ENCODE measurements at regions not wholly inside any gene's neighbourhood (a gene's known extent, or its start where the extent isn't known, plus 50 kb on each side); places are given as distances from the start of the nearest gene placed in this dataset.
A peak's percentile ranks its signal among the peaks of the same experiment; 100 is the strongest.
"Not testable (repeated sequence)": the region's sequence is repeated elsewhere in the genome, so short reads cannot be mapped to it uniquely, and the experiment has no call there.

DNA sequence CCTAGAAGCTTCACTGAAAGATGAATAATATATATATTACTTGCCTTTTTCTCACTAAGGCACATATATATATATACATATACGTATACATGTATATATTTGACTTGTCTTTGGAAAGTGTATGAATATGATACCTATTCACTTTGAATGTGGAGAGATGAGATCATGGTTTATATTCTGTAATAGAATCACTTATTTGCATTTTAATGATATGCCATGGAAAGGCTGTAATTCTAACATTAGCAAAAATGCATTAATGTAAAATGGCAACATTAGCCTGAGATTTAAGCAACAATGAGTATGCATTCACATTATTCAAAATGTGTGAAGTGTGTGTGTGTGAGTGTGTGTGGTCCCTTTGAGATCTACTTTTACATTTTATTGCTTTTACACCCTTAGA lies 54.5 kb upstream of the PRKD1 start:
- no peak for DNase-seq (ENCODE audit: low spot score)

DNA sequence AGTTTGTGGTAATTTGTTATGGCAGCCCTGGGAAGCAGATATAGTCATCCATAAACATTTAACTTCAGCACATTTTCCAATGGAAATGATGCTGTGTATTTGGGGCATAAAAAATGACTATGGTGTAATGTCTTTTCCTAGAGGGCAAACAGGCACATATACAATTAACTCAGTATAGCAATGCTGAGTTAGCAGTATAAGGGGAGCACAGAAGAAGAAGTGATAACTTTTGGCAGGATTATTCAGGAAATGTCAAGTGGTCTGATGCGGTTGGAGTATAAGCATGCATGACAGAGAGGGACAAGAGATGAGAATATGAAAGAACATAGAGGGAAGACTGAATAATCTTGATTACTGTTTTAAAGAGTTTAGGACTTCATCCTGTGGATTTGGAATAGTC lies 55.3 kb upstream of the PRKD1 start:
- no peak for DNase-seq (ENCODE audit: low spot score)

DNA sequence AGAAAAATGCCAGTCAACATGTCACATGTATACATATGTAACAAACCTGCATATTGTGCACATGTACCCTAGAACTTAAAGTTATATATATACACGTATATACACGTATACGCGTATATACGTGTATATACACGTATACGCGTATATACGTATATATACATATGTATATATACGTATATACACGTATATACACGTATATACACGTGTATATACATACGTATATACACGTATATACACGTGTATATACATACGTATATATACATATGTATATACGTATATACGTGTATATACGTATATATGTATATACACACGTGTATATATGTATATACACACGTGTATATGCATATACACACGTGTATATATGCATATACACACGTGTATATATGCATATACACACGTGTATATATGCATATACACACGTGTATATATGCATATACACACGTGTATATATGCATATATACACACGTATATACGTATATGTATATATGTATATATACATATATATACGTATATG lies 62.8 kb upstream of the PRKD1 start:
- not testable (repeated sequence) for DNase-seq (ENCODE audit: low spot score)

DNA sequence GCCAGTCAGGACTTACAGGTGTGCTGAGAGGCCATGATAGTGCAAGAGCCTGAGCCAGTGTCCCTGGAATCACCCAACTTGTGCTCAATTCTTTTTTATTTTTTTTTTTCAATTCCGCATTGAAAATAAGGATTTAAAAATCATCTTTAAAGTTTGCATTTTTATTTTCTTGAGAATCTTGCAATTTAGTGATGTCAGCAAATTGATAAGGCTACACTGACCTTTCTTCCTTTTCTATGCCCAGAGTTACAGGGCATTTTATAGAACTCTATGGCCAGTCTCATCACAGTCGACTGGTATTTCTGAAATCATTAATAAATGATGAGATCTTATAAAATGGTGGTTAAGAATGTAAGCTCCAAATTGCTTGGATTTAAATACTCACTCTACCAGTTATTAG lies 63.3 kb upstream of the PRKD1 start:
- no peak for DNase-seq (ENCODE audit: low spot score)

DNA sequence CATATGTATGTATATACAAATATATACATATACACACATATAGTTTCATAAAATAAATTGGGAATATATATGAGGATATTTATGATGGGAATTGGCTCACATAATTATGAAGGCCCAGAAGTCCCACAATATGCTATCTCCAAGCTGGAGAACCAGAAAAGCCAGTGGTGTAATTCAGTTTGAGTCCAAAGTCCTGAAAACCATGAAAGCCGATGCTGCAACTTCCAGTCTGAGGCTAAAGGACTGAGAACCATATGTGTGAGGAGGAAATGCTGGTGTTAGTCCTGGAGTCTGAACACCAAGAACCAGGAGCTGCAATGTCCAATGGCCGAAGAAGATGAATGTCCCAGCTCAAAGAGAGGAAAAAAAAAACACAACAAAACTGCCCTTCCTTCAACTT lies 65.5 kb upstream of the PRKD1 start:
- no peak for DNase-seq (ENCODE audit: low spot score)

DNA sequence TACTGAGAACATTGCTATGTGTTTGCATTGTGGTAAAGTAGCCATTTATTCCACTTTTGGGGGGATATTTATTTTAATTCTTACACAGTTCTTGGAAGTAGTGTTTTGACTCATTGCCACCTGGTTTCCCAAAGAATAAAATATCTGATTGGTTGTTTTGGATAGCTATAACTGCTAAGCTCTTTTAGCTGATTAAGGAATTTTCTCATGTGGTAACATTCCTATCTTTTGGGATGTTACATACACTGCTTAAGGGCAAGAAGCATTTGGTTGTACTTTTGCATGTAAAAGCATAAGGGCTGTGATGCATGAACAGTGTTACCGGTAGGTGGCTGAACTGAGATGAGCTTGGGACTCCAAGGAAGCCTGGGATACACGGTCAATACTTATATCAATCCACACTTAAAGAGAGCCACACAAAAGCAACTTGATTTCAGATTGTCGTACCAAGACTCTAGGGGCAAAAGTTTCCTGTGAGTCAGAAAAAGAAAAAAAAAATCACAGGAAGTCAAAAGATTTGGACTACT lies 71.4 kb upstream of the PRKD1 start:
- DNase-seq (ENCODE audit: low spot score), result peak; percentile 6

DNA sequence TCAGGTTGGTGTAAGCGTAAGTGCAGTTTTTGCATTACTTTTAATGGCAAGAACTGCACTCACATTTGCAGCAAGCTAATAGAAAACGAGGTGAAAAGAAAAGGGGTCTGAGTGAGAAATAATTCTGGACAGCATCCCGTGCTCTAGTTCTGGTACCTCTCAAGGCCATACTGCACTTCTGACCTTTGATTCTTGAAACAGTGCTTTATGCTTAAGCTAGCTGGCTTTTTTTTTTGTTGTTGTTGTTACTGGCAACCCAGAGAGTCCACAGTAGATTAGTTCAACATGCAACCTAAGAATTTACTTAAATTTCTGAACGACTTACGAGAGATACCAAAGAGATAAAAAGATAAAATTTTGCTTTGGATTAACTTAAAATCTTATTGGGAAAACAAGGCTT lies 75.2 kb upstream of the PRKD1 start:
- DNase-seq (ENCODE audit: low spot score), result no peak

DNA sequence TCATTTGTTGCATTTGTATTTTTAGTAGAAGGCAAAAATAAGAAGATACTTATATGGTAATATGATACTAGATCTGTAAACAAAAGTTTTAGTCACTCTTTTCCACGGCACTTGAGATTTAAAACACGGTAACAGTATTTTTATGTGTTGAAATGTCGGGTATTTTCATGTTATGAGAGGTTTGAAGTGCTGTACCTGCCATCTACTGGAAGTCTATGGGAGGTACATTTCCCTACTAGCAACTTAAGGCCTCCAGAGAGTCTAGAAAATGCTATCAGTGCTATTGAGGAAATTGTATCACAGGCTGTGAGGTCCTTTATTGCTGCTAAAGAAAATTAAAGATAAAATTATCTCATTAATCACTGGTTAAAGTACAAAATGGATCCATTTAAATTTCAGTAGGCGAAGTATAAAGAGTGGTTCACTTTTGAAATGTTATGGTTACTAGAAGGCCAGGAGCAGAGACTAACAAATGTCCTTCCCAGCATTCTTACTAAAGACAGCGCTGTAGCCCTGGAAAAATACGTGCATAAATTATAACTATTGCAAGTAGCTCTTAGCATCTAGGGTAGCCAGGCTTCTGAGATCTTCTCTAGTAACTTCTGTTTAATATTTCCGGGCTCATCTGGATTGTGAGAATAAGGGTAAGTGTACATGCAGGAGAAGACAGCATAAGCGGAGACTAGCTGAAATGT lies 77.6 kb upstream of the PRKD1 start:
- DNase-seq (ENCODE audit: low spot score), result peak; percentile 53

DNA sequence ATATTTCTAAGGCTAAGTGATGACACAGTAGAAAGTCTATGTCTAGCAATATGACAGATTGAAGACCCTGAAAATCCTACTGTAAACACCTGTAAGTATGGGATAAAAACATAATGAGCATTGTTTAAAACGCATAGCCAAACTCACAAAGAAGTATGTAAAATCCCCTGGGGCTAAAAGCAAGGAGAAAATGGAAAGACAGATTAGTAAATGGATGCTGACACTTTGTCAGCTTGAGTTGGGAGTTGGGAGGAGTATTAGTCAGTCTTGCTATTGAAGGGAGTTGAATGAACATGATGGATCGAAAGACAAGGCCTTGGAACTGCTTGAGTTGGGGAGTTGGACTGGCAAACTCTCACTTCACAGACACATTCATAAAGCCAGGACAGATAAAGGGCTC lies 79.0 kb upstream of the PRKD1 start:
- DNase-seq (ENCODE audit: low spot score), result no peak

DNA sequence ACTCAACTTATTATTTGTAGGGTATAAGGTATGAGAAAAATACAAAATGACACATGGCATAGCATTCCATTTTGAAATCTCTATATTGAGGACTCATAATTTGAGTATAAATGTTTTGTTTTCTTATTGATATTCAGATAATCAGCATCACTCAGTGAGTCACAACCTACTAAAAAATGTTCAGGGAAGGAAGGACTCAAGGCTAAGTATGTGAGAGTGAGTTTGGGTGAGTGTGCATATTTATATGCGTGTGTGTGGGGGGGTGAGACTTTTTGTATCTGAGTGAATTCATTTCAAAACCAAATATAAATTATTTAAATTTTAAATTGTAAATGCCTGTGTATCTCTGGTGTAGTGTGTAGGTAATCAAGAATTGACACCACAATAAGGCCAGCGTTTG lies 87.8 kb upstream of the PRKD1 start:
- DNase-seq (ENCODE audit: low spot score), result no peak

DNA sequence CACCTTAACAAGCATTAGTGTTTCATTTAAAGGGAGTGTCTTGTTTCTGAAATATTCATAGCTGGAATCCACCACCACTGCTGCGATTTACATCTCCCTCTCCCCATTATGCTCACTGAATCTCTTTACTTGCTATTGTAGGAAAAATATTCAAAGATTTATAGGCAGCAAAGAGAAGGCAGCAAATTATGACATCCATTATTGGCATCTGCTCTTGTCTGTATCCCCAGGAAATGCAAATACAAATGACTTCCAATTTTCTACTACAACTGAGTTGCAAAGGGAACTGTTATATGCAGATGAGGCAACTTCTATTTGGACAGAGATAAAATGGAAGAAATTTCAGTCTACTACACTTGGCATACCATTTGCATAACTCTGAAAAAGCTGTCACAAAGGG lies 88.4 kb upstream of the PRKD1 start:
- DNase-seq (ENCODE audit: low spot score), result no peak

DNA sequence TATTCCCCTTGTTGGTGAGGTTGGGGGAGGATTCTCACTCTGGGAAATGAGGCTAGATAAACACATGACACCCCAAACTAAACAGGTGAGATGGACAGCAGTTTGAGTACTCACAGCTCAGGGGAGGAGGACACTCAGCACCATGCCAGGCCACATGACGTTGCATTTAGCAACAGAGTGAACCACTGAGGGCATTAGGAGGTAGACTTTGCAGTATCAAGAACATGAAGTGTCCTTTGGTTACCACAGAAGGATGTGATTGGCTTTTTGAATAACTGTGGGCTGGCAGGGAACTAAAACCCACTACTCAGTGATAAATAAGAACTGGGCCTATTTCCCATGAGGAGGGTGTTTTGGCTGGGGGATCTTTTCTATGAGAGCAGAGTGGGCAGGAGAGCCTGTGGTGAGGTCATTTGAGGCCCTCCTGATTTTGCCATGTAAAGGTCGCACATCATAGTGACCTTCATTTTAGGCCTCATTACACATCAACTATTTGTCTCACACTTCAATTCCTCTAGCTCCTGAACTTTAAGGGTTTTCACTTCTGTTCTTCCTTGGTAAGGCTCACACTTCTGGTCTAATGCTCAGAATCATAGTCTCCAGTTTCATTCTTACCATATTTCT lies 89.8 kb upstream of the PRKD1 start:
- DNase-seq (ENCODE audit: low spot score), result no peak

DNA sequence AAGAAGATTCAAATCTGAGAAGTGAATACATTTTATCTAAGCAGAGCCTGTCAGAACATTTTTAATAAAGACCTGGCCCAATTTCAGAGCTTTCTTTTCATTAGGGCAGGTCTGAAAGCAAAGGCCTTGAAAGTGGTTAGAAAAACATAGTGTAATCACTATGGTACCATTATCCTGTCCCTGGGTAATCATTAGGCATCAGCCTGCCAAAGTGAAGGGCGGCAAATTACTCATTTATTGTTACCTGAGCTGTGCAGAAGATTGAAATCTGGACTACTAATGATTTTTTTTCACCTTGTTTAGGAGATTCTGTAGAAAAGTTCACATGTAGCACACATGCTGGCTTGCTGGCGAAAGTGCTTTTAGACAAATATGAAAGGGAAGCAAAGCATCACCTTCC lies 92.6 kb upstream of the PRKD1 start:
- DNase-seq (ENCODE audit: low spot score), result no peak

DNA sequence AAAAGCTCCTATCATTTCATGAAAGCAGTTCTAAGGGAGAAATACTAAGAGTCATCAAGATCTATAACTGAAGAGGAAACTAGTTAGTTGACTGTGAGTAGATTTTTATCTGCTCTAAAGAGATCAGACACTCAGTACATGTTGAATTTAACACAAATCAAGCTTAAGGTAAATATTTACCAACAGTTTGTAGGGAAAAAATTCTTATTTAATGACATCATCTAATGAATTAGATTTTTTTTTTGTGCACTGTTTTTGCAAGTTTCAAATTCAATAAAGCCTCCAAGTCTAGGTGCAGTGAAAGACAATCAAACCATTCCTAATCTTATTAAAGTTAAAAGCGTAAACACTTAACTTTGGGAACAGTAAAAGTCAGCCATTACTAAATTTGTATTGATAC lies 93.0 kb upstream of the PRKD1 start:
- DNase-seq (ENCODE audit: low spot score), result no peak

DNA sequence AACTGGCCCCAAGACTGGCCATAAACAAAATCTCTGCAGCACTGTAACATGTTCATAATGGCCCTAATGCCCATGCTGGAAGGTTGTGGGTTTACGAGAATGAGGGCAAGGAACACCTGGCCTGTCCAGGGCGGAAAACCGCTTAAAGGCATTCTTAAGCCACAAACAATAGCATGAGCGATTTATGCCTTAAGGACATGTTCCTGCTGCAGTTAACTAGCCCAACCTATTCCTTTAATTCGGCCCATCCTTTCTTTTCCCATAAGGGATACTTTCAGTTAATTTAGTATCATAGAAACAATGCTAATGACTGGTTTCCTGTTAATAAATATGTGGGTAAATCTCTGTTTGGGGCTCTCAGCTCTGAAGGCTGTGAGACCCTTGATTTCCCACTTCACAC lies 95.7 kb upstream of the PRKD1 start:
- DNase-seq (ENCODE audit: low spot score), result not testable (repeated sequence)

DNA sequence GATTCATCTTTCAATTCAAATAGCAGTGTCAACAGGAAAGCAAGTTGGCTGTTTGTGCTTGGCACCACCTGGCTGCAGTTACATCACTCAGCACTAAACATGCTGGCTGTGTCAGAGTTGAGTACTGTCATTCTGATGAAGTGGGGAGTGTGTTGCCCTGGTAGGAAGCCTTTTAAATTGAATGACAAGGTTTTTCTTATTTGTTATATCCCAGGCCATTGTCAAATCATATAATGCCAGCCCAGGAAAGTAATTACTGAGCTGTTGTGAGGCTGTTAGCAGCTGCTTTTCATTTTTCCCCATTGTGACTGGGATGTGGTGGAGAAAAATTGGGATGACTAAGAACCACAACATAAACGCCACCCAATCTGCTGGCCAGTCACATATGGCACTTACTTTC lies 106.5 kb upstream of the PRKD1 start:
- no peak for DNase-seq (ENCODE audit: low spot score)

DNA sequence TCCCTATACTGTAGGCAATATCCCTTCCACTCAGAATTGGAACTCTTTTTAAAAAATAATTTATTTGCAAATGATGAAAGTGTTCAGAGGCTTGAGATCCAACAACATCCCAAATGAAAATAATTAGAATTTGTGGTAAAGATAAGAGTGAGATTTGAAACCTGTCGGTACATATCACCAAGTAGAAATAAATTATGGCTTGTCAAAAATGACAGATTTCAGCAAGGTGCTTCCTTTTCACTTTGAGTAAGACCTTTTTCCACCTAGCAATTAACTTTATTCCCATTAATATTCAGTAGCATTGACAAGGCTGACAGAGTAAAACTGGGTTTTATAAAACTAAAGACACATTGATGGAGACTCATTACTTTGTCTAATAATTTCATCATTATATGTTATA lies 107.7 kb upstream of the PRKD1 start:
- DNase-seq (ENCODE audit: low spot score), result no peak

DNA sequence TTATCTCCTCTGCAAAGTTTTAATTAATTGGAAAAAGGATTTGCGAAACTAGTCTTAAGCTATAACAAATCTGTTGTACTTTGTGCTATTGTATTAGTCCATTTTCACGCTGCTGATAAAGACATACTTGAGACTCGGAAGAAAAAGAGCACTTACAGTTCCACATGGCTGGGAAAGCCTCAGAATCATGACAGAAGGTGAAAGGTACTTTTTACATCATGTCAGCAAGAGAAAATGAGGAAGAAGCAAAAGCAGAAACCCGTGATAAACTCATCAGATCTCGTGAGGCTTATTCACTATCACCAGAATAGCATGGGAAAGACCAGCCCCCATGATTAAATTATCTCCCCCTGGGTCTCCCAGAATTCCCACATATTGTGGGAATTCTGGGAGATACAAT lies 118.1 kb upstream of the PRKD1 start:
- DNase-seq (ENCODE audit: low spot score), result no peak

DNA sequence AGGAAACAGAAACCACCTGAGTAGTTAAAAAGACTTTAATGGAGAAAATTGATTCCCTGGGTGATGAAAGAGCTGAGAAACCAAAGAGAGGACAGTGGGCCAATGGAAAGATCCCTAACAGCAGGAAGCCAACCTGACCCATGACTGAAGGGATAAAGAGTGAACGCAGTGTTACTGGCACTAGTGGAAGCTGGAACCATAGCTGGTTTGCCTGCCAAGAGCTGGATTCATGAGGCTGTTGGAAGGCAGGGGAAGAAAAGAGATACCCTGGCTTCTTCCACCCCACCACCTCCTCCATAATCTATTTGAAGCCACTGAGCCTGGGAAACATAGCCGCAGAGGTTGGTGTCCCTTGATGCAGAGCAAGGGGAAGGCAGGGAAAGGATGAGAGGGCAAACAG lies 125.5 kb upstream of the PRKD1 start:
- no peak for DNase-seq (ENCODE audit: low spot score)

DNA sequence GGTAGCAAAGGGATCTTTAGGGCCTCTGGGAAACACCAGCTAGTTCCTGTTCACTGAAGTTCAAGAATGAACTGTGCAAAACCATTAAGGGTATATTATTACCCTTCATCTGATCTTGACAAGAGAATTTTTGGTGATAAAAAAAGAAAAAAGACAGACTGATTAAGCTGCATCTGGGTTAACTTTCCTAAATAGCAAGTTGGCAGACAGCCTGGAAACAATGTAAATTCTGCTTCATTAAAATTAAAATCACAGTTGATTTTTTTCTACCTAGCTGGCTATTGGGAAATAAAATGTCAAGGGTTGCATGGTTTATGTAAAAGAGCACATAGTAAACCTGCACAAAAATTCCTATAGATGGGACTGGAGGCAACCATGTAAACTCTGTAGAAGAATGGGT lies 126.6 kb upstream of the PRKD1 start:
- DNase-seq (ENCODE audit: low spot score), result no peak

DNA sequence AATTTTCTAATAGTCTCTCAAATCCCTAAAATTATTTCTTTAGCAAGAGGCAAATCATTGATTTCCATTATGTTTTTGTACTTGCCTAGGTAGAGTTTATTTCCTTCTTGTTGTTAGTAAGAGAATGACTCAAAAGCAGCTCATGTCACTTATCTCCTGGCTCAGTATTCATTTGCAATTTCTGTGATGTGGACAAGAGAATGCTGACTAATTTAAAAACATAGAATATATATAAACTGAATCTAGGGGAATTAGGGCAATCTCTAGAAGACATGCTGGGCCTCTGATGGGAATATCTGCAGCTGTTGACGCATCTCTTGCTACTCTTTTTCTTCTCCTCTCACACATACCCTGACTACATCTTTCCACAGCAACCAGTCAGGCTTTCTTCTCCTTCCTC lies 130.8 kb upstream of the PRKD1 start:
- DNase-seq (ENCODE audit: low spot score), result no peak

DNA sequence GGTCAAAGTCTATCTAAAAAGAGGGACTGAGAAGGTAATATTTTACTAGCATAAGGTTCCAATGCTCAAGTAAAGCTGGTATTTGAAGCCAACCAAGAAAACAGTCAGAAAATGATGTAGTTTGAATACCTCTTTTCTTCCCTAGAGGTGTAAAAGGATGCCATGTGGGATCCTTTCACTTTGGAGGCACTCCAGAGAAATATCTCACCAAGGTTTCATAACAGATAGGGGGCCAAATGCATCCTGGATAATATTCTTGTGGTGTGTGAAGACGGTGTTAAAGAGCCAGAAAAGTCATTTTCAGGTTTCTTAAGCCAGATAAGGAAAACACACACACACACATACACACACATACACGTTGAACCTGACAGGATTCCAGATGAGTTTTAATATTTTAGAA lies 136.1 kb upstream of the PRKD1 start:
- DNase-seq (ENCODE audit: low spot score), result no peak

DNA sequence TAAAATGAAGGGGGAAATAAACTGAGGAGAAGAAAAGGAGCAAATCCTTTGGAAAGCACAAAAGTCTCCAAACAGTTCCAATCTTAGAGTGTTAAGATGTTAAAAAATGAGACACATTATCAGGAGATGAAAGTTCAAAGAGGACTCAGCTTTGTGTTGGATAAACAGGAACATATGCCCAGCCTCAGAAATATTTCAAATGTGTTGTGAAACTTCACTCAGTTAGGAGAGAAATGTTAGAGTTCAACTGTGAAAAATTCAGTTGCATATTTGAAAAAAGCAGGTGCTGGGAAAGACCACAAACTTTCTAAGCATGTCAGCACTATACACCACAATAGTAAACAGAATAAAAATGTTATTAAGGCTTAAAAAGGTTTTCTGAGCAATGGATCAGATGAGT lies 136.8 kb upstream of the PRKD1 start:
- DNase-seq (ENCODE audit: low spot score), result no peak

DNA sequence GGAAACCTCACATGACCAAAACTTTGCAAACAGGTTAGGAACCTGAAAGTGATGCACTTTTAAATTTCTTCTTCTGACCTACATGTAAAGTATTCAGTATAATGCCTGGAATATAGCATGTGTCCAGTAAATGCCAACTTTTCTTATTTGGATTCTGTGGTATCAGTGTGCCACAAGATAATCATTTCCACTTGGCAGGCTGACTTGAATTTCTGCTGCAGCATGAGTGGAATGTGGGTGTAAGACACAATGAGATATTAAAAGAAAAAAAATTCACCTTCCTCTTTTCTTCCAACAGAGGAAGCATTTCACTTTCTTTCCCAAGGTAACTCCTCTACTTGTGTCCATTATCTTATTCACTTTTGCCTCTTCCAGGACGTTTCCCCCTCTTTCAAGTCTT lies 141.9 kb upstream of the PRKD1 start:
- DNase-seq (ENCODE audit: low spot score), result no peak
